ENCODE measurements at regions not wholly inside any gene's neighbourhood (a gene's known extent, or its start where the extent isn't known, plus 50 kb on each side); places are given as distances from the start of the nearest gene placed in this dataset.
"Not testable (repeated sequence)": the region's sequence is repeated elsewhere in the genome, so short reads cannot be mapped to it uniquely, and the experiment has no call there.

- DNase-seq = not testable (repeated sequence)
Measured at GRCh38 chr14:105623178-105623577, 96.8 kb downstream of the TMEM121 start.

- peak; percentile 90 for DNase-seq
Measured at GRCh38 chr14:105624346-105624745, 98.0 kb downstream of the TMEM121 start.

GRCh38 chr14:105624749-105625434 is 98.5 kb downstream of the TMEM121 start:
- DNase-seq = not testable (repeated sequence)

GRCh38 chr14:105625448-105625847 is 99.1 kb downstream of the TMEM121 start:
- not testable (repeated sequence) for DNase-seq

- DNase-seq = not testable (repeated sequence)
Measured at GRCh38 chr14:105626111-105626510, 99.7 kb downstream of the TMEM121 start.

- not testable (repeated sequence) for DNase-seq
Measured at GRCh38 chr14:105626651-105627050, 100.3 kb downstream of the TMEM121 start.

GRCh38 chr14:105627287-105627686 is 100.9 kb downstream of the TMEM121 start:
- DNase-seq = not testable (repeated sequence)

- DNase-seq = peak; percentile 32
Measured at GRCh38 chr14:105627701-105628100, 101.3 kb downstream of the TMEM121 start.

- not testable (repeated sequence) for DNase-seq
Measured at GRCh38 chr14:105628126-105628525, 101.7 kb downstream of the TMEM121 start.

GRCh38 chr14:105628531-105629067 is 102.2 kb downstream of the TMEM121 start:
- peak; percentile 95 for DNase-seq

GRCh38 chr14:105629091-105629885 is 102.9 kb downstream of the TMEM121 start:
- peak; percentile 83 for DNase-seq

- peak; percentile 94 for DNase-seq
Measured at GRCh38 chr14:105629886-105630215, 103.5 kb downstream of the TMEM121 start.

- DNase-seq = not testable (repeated sequence)
Measured at GRCh38 chr14:105630293-105630934, 104.0 kb downstream of the TMEM121 start.

GRCh38 chr14:105630935-105631779 is 104.8 kb downstream of the TMEM121 start:
- DNase-seq = not testable (repeated sequence)

GRCh38 chr14:105632010-105632409 is 105.6 kb downstream of the TMEM121 start:
- DNase-seq = no peak

GRCh38 chr14:105633596-105633995 is 107.2 kb downstream of the TMEM121 start:
- not testable (repeated sequence) for DNase-seq

GRCh38 chr14:105635560-105635959 is 109.2 kb downstream of the TMEM121 start:
- DNase-seq = no peak

GRCh38 chr14:105636021-105636420 is 109.6 kb downstream of the TMEM121 start:
- not testable (repeated sequence) for DNase-seq

GRCh38 chr14:105636935-105637334 is 110.6 kb downstream of the TMEM121 start:
- DNase-seq = no peak

- DNase-seq = not testable (repeated sequence)
Measured at GRCh38 chr14:105637345-105637744, 111.0 kb downstream of the TMEM121 start.

GRCh38 chr14:105639969-105640931 is 113.9 kb downstream of the TMEM121 start:
- not testable (repeated sequence) for DNase-seq

Measured in DMS79 treated with DMSO at 0.1 percent for 48 hours (cell line).